ENCODE measurements at regions not wholly inside any gene's neighbourhood (a gene's known extent, or its start where the extent isn't known, plus 50 kb on each side); places are given as distances from the start of the nearest gene placed in this dataset.

DNA sequence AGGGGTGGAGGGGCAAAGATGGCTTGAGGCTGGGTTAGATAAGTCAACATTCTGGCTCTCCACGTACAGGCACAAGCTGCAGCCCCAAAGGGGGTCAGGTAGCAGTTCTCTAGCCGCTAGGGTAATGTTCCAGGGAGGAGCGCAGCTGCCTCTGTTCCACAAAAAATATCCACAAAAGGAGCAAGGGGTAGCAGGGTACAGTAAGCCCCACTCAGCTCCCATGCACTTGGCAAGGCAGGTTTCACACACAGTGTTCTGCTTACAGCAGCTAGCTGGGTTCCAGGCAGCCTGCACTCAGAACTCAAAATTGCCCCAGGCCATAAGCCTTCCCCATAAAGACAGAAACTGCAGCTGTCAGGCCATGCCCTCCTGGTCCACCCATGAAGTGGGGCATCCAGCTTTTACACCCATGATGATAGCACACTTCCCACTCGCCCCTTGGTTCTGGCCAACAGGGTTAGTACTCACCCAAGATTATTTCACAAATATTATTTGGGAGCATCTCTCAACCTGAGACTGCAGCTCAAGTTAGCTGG is 130.0 kb downstream of the CYSLTR2 start:
- Mint-ChIP-seq H3K4me1 (no peaks in the 10 kb centered on the region), H3K27me3 (peaks cover 0 to 3% of the 10 kb centered on the region in 2 donors), H3K27ac (no peak overlapping the region), H3K36me3 (no peaks in the 10 kb centered on the region), H3K4me3 (no peak overlapping the region), H3K9me3 (peaks cover 10 to 24% (median 15%) of the 10 kb centered on the region in 3 donors)
- H3K4me3 ChIP-seq (ENCODE audit: control insufficient read depth in 1 of 2, extremely low read depth in 1 of 2, low read length in 1 of 2), result no peak overlapping the region
- WGBS (ENCODE audit: insufficient coverage), result no CpG with 5 or more reads among the region's 4 CpGs
- H3K4me1 ChIP-seq (ENCODE audit: control insufficient read depth in 1 of 2, extremely low read depth in 1 of 2, insufficient read depth in 2 of 2, low read length in 2 of 2), result no peaks in the 10 kb centered on the region
- no peak for DNase-seq
- no peak overlapping the region for H3K27ac ChIP-seq (ENCODE audit: low read length)
- ChIA-PET CTCF (interaction anchor here (0.6 to 2.1 kb wide), 4 partner anchors 16 to 129 kb away, joined by 4 to 10 read pairs (median 6); no protein-coding TSS in a partner anchor), POLR2A (no interaction called here)
- H3K36me3 ChIP-seq (ENCODE audit: control insufficient read depth in 2 of 2, extremely low read depth in 1 of 2, insufficient read depth in 1 of 2, low read length in 1 of 2), result no peaks in the 10 kb centered on the region
- ATAC-seq (replicated peaks in 1 of 4), result no peak
- no peaks in the 10 kb centered on the region for H3K9me3 ChIP-seq
- peaks cover 0 to 7% of the 10 kb centered on the region in 2 experiments for H3K27me3 ChIP-seq (replicated peaks in 1 of 2; ENCODE audit: control insufficient read depth in 2 of 2, extremely low read depth in 1 of 2, insufficient read depth in 2 of 2, low read length in 1 of 2)

DNA sequence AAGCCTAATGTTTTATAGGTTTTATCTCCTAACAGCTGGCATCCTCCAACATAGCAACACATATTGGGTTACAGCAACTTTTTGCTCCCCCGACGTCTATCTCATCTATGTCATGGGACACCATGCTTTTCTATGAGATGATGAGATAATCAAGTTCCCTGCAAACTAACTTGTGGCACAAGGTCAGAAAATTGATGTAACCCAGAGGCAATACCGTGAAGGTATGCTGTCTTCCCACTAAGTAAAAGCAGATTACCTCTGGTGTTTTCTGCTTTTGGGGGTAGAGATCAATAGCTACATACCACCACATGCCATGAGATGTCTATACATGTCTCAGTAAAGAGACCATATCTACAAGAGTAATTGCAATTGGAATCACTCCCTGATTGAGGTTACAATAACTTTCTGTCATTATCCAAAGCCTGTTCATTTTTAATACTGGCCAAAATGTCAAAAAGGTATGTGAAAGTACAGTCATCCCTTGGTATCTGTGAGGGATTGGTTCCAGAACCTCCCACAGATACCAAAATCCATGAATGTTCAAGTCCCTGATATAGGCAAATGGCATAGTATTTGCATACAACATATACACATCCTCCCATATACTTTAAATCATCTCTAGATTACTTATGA is 131.3 kb downstream of the CYSLTR2 start:
- Mint-ChIP-seq H3K4me1 (no peaks in the 10 kb centered on the region), H3K27me3 (peaks cover 0 to 3% of the 10 kb centered on the region in 2 donors), H3K36me3 (no peaks in the 10 kb centered on the region), H3K9me3 (peaks cover 4 to 12% (median 9%) of the 10 kb centered on the region in 3 donors), H3K27ac (no peak overlapping the region), H3K4me3 (no peak overlapping the region)
- no peaks in the 10 kb centered on the region for H3K36me3 ChIP-seq (ENCODE audit: control insufficient read depth in 2 of 2, extremely low read depth in 1 of 2, insufficient read depth in 1 of 2, low read length in 1 of 2)
- peaks cover 0 to 7% of the 10 kb centered on the region in 2 experiments for H3K27me3 ChIP-seq (replicated peaks in 1 of 2; ENCODE audit: control insufficient read depth in 2 of 2, extremely low read depth in 1 of 2, insufficient read depth in 2 of 2, low read length in 1 of 2)
- CTCF ChIA-PET, result no interaction called here
- no peaks in the 10 kb centered on the region for H3K9me3 ChIP-seq
- no peak overlapping the region for H3K4me3 ChIP-seq (ENCODE audit: control insufficient read depth in 1 of 2, extremely low read depth in 1 of 2, low read length in 1 of 2)
- no peak overlapping the region for H3K27ac ChIP-seq (ENCODE audit: low read length)
- no peak for ATAC-seq (replicated peaks in 1 of 4)
- no peaks in the 10 kb centered on the region for H3K4me1 ChIP-seq (ENCODE audit: control insufficient read depth in 1 of 2, extremely low read depth in 1 of 2, insufficient read depth in 2 of 2, low read length in 2 of 2)
- POLR2A ChIA-PET, result no interaction called here
- DNase-seq, result no peak
- WGBS (ENCODE audit: insufficient coverage), result 100% methylated on average over 2 of the region's 3 CpGs

DNA sequence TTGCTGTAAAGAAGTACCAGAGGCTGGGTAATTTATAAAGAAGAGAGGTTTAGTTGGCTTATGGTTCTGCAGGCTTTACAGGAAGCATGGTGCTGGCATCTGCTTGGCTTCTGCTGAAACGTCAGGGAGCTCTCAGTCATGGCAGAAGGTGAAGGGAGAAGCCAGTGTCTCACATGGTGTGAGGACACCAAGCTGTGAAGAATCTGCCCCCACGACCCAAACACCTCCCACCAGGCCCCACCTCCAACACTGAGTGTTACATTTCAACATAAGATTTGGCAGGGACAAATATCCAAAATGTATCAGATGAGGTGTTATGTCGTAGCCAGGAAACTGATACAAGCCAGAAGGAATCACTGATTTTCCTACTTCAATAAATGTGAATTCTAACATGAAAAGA is 136.5 kb downstream of the CYSLTR2 start:
- Histone ChIP-seq H3K36me3 (ENCODE audit: control insufficient read depth in 2 of 2, extremely low read depth in 1 of 2, insufficient read depth in 1 of 2, low read length in 1 of 2) (no peaks in the 10 kb centered on the region), H3K27ac (ENCODE audit: low read length) (no peak overlapping the region), H3K27me3 (replicated peaks in 1 of 2; ENCODE audit: control insufficient read depth in 2 of 2, extremely low read depth in 1 of 2, insufficient read depth in 2 of 2, low read length in 1 of 2) (no peaks in the 10 kb centered on the region), H3K4me3 (ENCODE audit: control insufficient read depth in 1 of 2, extremely low read depth in 1 of 2, low read length in 1 of 2) (no peak overlapping the region), H3K4me1 (ENCODE audit: control insufficient read depth in 1 of 2, extremely low read depth in 1 of 2, insufficient read depth in 2 of 2, low read length in 2 of 2) (no peaks in the 10 kb centered on the region), H3K9me3 (no peaks in the 10 kb centered on the region)
- DNase-seq (no peak), ATAC-seq (replicated peaks in 1 of 4) (no peak)
- Mint-ChIP-seq H3K27ac (no peak overlapping the region), H3K9me3 (no peaks in the 10 kb centered on the region), H3K4me1 (no peaks in the 10 kb centered on the region), H3K27me3 (no peaks in the 10 kb centered on the region), H3K36me3 (no peaks in the 10 kb centered on the region), H3K4me3 (no peak overlapping the region)
- POLR2A ChIA-PET, result interaction anchor here in 1 of 2 donors (0.5 kb wide), 1 partner anchor 346 kb away, joined by 4 read pairs; no protein-coding TSS in a partner anchor
- CTCF ChIA-PET, result no interaction called here
- no CpG with 5 or more reads among the region's 3 CpGs for WGBS (ENCODE audit: insufficient coverage)

DNA sequence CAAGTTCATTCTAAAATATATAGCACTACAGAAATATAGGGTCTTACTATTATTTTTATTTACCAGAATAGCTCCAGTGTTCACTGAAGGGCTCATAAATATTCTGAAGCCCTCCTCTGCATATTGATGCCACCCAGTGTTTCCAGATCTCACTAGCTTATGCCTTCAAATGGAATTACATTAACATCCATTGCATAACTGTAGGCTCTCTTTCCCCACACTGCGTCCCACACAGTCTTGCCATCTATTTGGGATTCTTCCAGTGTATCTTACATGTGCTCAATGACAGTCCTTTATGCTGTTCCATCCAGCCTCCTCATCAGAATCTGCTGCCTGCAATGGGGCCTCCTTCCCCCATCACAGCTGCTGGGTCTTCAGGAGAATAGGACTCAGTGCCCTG is 137.2 kb downstream of the CYSLTR2 start:
- Histone ChIP-seq H3K4me3 (ENCODE audit: control insufficient read depth in 1 of 2, extremely low read depth in 1 of 2, low read length in 1 of 2) (no peak overlapping the region), H3K36me3 (ENCODE audit: control insufficient read depth in 2 of 2, extremely low read depth in 1 of 2, insufficient read depth in 1 of 2, low read length in 1 of 2) (no peaks in the 10 kb centered on the region), H3K9me3 (no peaks in the 10 kb centered on the region), H3K4me1 (ENCODE audit: control insufficient read depth in 1 of 2, extremely low read depth in 1 of 2, insufficient read depth in 2 of 2, low read length in 2 of 2) (no peaks in the 10 kb centered on the region), H3K27ac (ENCODE audit: low read length) (no peak overlapping the region), H3K27me3 (replicated peaks in 1 of 2; ENCODE audit: control insufficient read depth in 2 of 2, extremely low read depth in 1 of 2, insufficient read depth in 2 of 2, low read length in 1 of 2) (no peaks in the 10 kb centered on the region)
- Mint-ChIP-seq H3K27me3 (peaks cover 0 to 2% of the 10 kb centered on the region in 2 donors), H3K36me3 (no peaks in the 10 kb centered on the region), H3K4me1 (no peaks in the 10 kb centered on the region), H3K27ac (no peak overlapping the region), H3K9me3 (no peaks in the 10 kb centered on the region), H3K4me3 (no peak overlapping the region)
- WGBS (ENCODE audit: insufficient coverage), result 100% methylated on average over 1 of the region's 1 CpG
- ChIA-PET CTCF (no interaction called here), POLR2A (no interaction called here)
- no peak for ATAC-seq (replicated peaks in 1 of 4)
- no peak for DNase-seq

DNA sequence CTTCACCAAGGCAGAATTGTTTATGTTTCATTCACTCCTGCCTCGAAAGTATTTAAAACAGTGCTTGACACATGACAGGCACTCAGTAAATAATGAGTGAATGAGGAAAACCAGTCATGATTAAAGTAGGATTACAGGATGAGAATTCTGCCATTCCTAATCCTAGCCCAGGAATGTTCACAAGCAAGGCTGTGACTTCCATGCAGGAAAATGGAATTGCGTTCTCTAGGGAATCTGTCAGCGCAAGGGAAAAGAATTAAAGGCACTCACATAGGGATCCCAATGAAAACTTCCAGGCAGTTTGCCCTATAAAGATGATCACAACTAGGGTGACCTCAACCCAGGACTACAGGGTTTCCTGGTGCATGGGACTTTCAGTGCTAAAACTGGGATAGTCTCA is 143.4 kb downstream of the CYSLTR2 start:
- no peak overlapping the region for H3K27ac ChIP-seq (ENCODE audit: low read length)
- Mint-ChIP-seq H3K4me3 (no peak overlapping the region), H3K4me1 (no peaks in the 10 kb centered on the region), H3K27ac (no peak overlapping the region), H3K36me3 (no peaks in the 10 kb centered on the region), H3K9me3 (no peaks in the 10 kb centered on the region), H3K27me3 (peaks cover 0 to 5% of the 10 kb centered on the region in 2 donors)
- POLR2A ChIA-PET, result no interaction called here
- H3K27me3 ChIP-seq (replicated peaks in 1 of 2; ENCODE audit: control insufficient read depth in 2 of 2, extremely low read depth in 1 of 2, insufficient read depth in 2 of 2, low read length in 1 of 2), result no peaks in the 10 kb centered on the region
- H3K4me1 ChIP-seq (ENCODE audit: control insufficient read depth in 1 of 2, extremely low read depth in 1 of 2, insufficient read depth in 2 of 2, low read length in 2 of 2), result no peaks in the 10 kb centered on the region
- CTCF ChIA-PET, result no interaction called here
- no peak overlapping the region for H3K4me3 ChIP-seq (ENCODE audit: control insufficient read depth in 1 of 2, extremely low read depth in 1 of 2, low read length in 1 of 2)
- no peaks in the 10 kb centered on the region for H3K36me3 ChIP-seq (ENCODE audit: control insufficient read depth in 2 of 2, extremely low read depth in 1 of 2, insufficient read depth in 1 of 2, low read length in 1 of 2)
- WGBS (ENCODE audit: insufficient coverage), result 100% methylated on average over 1 of the region's 3 CpGs
- ATAC-seq (replicated peaks in 1 of 4) (no peak), DNase-seq (no peak)
- no peaks in the 10 kb centered on the region for H3K9me3 ChIP-seq

DNA sequence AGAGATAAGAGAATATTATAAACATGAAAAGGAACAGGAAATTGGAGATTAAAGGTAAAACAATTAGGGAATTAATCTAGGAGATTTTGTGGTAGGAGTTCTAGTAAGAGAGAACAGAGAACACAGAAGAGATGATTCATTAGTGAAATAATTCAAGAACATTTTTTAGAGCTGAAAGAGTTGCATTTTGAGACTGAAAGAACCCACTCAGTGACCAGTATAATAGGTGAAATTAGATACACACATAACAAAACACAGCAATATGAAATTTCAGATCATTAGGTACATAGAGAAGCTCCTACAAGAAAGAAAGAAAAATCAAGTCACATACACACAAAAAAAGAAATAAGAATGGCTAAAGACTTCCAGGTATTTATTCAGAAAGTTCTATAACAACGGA is 144.0 kb downstream of the CYSLTR2 start:
- no peak overlapping the region for H3K4me3 ChIP-seq (ENCODE audit: control insufficient read depth in 1 of 2, extremely low read depth in 1 of 2, low read length in 1 of 2)
- Mint-ChIP-seq H3K36me3 (no peaks in the 10 kb centered on the region), H3K27ac (no peak overlapping the region), H3K4me1 (no peaks in the 10 kb centered on the region), H3K4me3 (no peak overlapping the region), H3K27me3 (peaks cover 0 to 5% of the 10 kb centered on the region in 2 donors), H3K9me3 (no peaks in the 10 kb centered on the region)
- ChIA-PET POLR2A (interaction anchor here in 1 of 2 donors (0.7 kb wide), 1 partner anchor 273 kb away, joined by 3 read pairs; no protein-coding TSS in a partner anchor), CTCF (interaction anchor here in 1 of 2 donors (0.7 kb wide), 1 partner anchor 16 kb away, joined by 4 read pairs; no protein-coding TSS in a partner anchor)
- no peak for ATAC-seq (replicated peaks in 1 of 4)
- no peak for DNase-seq
- H3K36me3 ChIP-seq (ENCODE audit: control insufficient read depth in 2 of 2, extremely low read depth in 1 of 2, insufficient read depth in 1 of 2, low read length in 1 of 2), result no peaks in the 10 kb centered on the region
- no CpG with 5 or more reads among the region's 1 CpG for WGBS (ENCODE audit: insufficient coverage)
- no peak overlapping the region for H3K27ac ChIP-seq (ENCODE audit: low read length)
- H3K9me3 ChIP-seq, result no peaks in the 10 kb centered on the region
- no peaks in the 10 kb centered on the region for H3K27me3 ChIP-seq (replicated peaks in 1 of 2; ENCODE audit: control insufficient read depth in 2 of 2, extremely low read depth in 1 of 2, insufficient read depth in 2 of 2, low read length in 1 of 2)
- no peaks in the 10 kb centered on the region for H3K4me1 ChIP-seq (ENCODE audit: control insufficient read depth in 1 of 2, extremely low read depth in 1 of 2, insufficient read depth in 2 of 2, low read length in 2 of 2)

Measured in T-cell (primary cell).